HepG2 (cell line): ENCODE measurements at regions not wholly inside any gene's neighbourhood (a gene's known extent, or its start where the extent isn't known, plus 50 kb on each side); places are given as distances from the start of the nearest gene placed in this dataset.

Experiments
- ATAC-seq: fragments of 200-7000 bp; cut with Tn5 transposase; 3 replicates; pipeline ENCODE4 v1.9.1; 2020; ENCODE audit warnings: mild to moderate bottlenecking, moderate library complexity
- BruUV-seq: library from RNA; stranded (reverse); fragments of 400-500 nt; replicated peaks from 2 replicates; lab custom pipeline; 2021; lab: Mats Ljungman, UMichigan
- CTCF ChIA-PET: fragments of 300-600 bp; formaldehyde crosslinking; extraction: SDS; loops from one replicate; lab custom pipeline; 2021; ENCODE audit warnings: low total read pairs, inconsistent platforms, low intra/inter-chr PET ratio; lab: Yijun Ruan, JAX
- POLR2A ChIA-PET: fragments of 350-600 bp; sonication (Branson Sonifier 250); formaldehyde crosslinking; loops from one replicate; lab custom pipeline; 2020; ENCODE audit warnings: antibody characterized with exemption, inconsistent platforms; lab: Yijun Ruan, JAX
- DNase-seq: peaks from one replicate; pipeline ENCODE4 v3.0.0-alpha.2; 2015; ENCODE audit warnings: low spot score
- FAIRE-seq: peaks from 3 replicates; lab custom pipeline; 2011; peaks lifted over from hg19 to GRCh38; lab: Jason Lieb, UNC
- H2AFZ ChIP-seq: one replicate; pipeline ENCODE4 v1.6.1; 2011; ENCODE audit warnings: low read length, inconsistent platforms
- H3K27ac ChIP-seq: fragments of 300-600 bp; 3 replicates; pipeline ENCODE4 v1.8.0; 2011; ENCODE audit warnings: mixed run types, mild to moderate bottlenecking, mixed read lengths, low read length, inconsistent platforms; ENCODE audit not compliant: insufficient read depth; ENCODE audit errors: extremely low read length
- H3K27me3 ChIP-seq, 2 experiments: fragments of 200-600 bp in 1 of 2; 2 replicates in 1 of 2; 3 replicates in 1 of 2; pipeline versions ENCODE4 v1.6.0 to v1.8.0; 2011; ENCODE audit warnings: low read length in 2 of 2, mild to moderate bottlenecking in 2 of 2, moderate library complexity in 2 of 2, inconsistent platforms in 1 of 2; ENCODE audit not compliant: insufficient read depth in 2 of 2, control insufficient read depth in 1 of 2
- H3K36me3 ChIP-seq, 2 experiments: fragments of 200-600 bp in 1 of 2; replicated peaks in 1 of 2; 2 replicates in 1 of 2; 3 replicates in 1 of 2; pipeline versions ENCODE4 v1.5.1 to v1.8.0; 2011; ENCODE audit warnings: low read length in 2 of 2, inconsistent platforms in 1 of 2; ENCODE audit not compliant: insufficient read depth in 2 of 2, control insufficient read depth in 1 of 2
- H3K4me1 ChIP-seq: 2 replicates; pipeline ENCODE4 v1.5.1; 2012; ENCODE audit warnings: low read length, inconsistent platforms; ENCODE audit not compliant: insufficient read depth
- H3K4me2 ChIP-seq: 2 replicates; pipeline ENCODE4 v1.6.0; 2011; ENCODE audit warnings: low read depth, low read length, inconsistent platforms
- H3K4me3 ChIP-seq, 3 experiments: fragments of 200-600 bp in 1 of 3; sonication (generic), shearing (Covaris generic) in 1 of 3; replicated peaks in 1 of 3; 2 replicates each; pipeline ENCODE4 v1.5.1; 2011 to 2016; ENCODE audit warnings: low read length in 3 of 3, inconsistent platforms in 2 of 3, low read depth in 2 of 3, mild to moderate bottlenecking in 2 of 3, control low read depth in 1 of 3, mixed read lengths in 1 of 3; ENCODE audit not compliant: insufficient read depth in 1 of 3
- H3K79me2 ChIP-seq: one replicate; pipeline ENCODE4 v1.6.1; 2011; ENCODE audit warnings: low read length, inconsistent platforms; ENCODE audit not compliant: insufficient read depth
- H3K9ac ChIP-seq: 2 replicates; pipeline ENCODE4 v1.6.0; 2011; ENCODE audit warnings: mild to moderate bottlenecking, low read depth, low read length, inconsistent platforms; ENCODE audit not compliant: insufficient read depth
- H3K9me3 ChIP-seq: 2 replicates; pipeline ENCODE4 v1.5.1; 2012; ENCODE audit warnings: mild to moderate bottlenecking, low read length
- H4K20me1 ChIP-seq: 2 replicates; pipeline ENCODE4 v1.6.0; 2011; ENCODE audit warnings: inconsistent platforms, mild to moderate bottlenecking, low read length, moderate library complexity; ENCODE audit not compliant: insufficient read depth
- ATF7 ChIP-seq, 2 experiments: fragments of 450-650 bp in 1 of 2; sonication (generic) in 1 of 2; formaldehyde crosslinking in 1 of 2; IDR thresholded peaks; 2 replicates each; pipeline versions ENCODE4 v1.4.0 to v1.6.1; 2016 to 2020; ENCODE audit warnings: antibody characterized with exemption in 1 of 2, mild to moderate bottlenecking in 1 of 2, missing genetic modification reagents in 1 of 2
- KLF15 ChIP-seq: sonication (generic); formaldehyde crosslinking; IDR thresholded peaks from 2 replicates; pipeline ENCODE4 v1.8.1; 2023; ENCODE audit warnings: borderline replicate concordance, mild to moderate bottlenecking, inconsistent platforms, missing genetic modification reagents, mixed read lengths
- NR1H2 ChIP-seq: sonication (generic); formaldehyde crosslinking; IDR thresholded peaks from 2 replicates; pipeline ENCODE4 v1.8.1; 2022; ENCODE audit warnings: low read depth, missing genetic modification reagents, borderline replicate concordance
- PCBP2 ChIP-seq: fragments of 200-400 bp; formaldehyde crosslinking; optimal IDR thresholded peaks from 2 replicates; pipeline ENCODE3; 2018; ENCODE audit warnings: low read length, low read depth; ENCODE audit not compliant: poor library complexity, severe bottlenecking
- SNAPC5 ChIP-seq: sonication (generic); formaldehyde crosslinking; IDR thresholded peaks from 2 replicates; pipeline ENCODE4 v1.8.1; 2023; ENCODE audit warnings: mild to moderate bottlenecking, missing genetic modification reagents, borderline replicate concordance
- ZBTB10 ChIP-seq: sonication (generic); formaldehyde crosslinking; IDR thresholded peaks from 2 replicates; pipeline ENCODE4 v1.4.0; 2020; ENCODE audit warnings: missing genetic modification reagents, borderline replicate concordance
- ZBTB21 ChIP-seq: sonication (generic); formaldehyde crosslinking; IDR thresholded peaks from 2 replicates; pipeline ENCODE4 v1.4.0; 2020; ENCODE audit warnings: missing genetic modification reagents
- ZNF138 ChIP-seq: sonication (generic); formaldehyde crosslinking; IDR thresholded peaks from 2 replicates; pipeline ENCODE4 v1.5.0; 2020; ENCODE audit warnings: mild to moderate bottlenecking, low read depth, missing genetic modification reagents
- ZNF362 ChIP-seq: sonication (generic); formaldehyde crosslinking; IDR thresholded peaks from 2 replicates; pipeline ENCODE4 v1.4.0; 2020; ENCODE audit warnings: missing genetic modification reagents, mild to moderate bottlenecking, borderline replicate concordance
- ZNF501 ChIP-seq: sonication (generic); formaldehyde crosslinking; IDR thresholded peaks from 2 replicates; pipeline ENCODE4 v1.5.1; 2020; ENCODE audit warnings: mild to moderate bottlenecking, moderate library complexity, missing genetic modification reagents
- ZNF547 ChIP-seq: sonication (generic); formaldehyde crosslinking; IDR thresholded peaks from 2 replicates; pipeline ENCODE4 v1.5.1; 2020; ENCODE audit warnings: mild to moderate bottlenecking, missing genetic modification reagents
- ZNF569 ChIP-seq: sonication (generic); formaldehyde crosslinking; IDR thresholded peaks from 2 replicates; pipeline ENCODE4 v1.5.0; 2020; ENCODE audit warnings: mild to moderate bottlenecking, missing genetic modification reagents, moderate library complexity, borderline replicate concordance
- ZNF652 ChIP-seq: IDR thresholded peaks from 2 replicates; pipeline ENCODE4 v1.6.1; 2016; ENCODE audit warnings: low read depth, borderline replicate concordance
- in situ Hi-C: cut with HindIII; loops from 2 replicates; pipeline ENCODE4 v1.10.0; 2017; ENCODE audit warnings: low pct_unique_long_range_greater_than_20kb; ENCODE audit not compliant: extremely low pct_ligation_motif_present
- intact Hi-C: fragments of 100-400 bp; cut with micrococcal nuclease; formaldehyde crosslinking; loops from one replicate; pipeline ENCODE4 v1.10.0; 2022; ENCODE audit not compliant: unreplicated experiment

GRCh38 chr10:121108051-121108450 lies 256.9 kb downstream of the WDR11 start (continued):
- TF ChIP-seq ZNF362 (CRISPR knock-in tag) (no peak), ZNF569 (CRISPR knock-in tag) (no peak), SNAPC5 (CRISPR knock-in tag) (no peak), KLF15 (no peak), ZBTB10 (CRISPR knock-in tag) (no peak), PCBP2 (no peak), ZNF138 (CRISPR knock-in tag) (no peak)

GRCh38 chr10:121110369-121110768 lies 259.2 kb downstream of the WDR11 start:
- Histone ChIP-seq H4K20me1 (no peaks in the 10 kb centered on the region), H3K79me2 (no peaks in the 10 kb centered on the region), H3K9me3 (no peaks in the 10 kb centered on the region), H2AFZ (no peak overlapping the region), H3K36me3 (no peaks in the 10 kb centered on the region), H3K4me2 (no peak overlapping the region), H3K27me3 (no peaks in the 10 kb centered on the region), H3K9ac (no peak overlapping the region), H3K27ac (no peak overlapping the region), H3K4me1 (no peaks in the 10 kb centered on the region), H3K4me3 (no peak overlapping the region)
- intact Hi-C loops = no loop called here
- TF ChIP-seq NR1H2 (CRISPR knock-in tag) = no peak
- TF ChIP-seq ATF7 (IDR thresholded peaks at IDR 0.05) = no peak
- TF ChIP-seq ATF7 (CRISPR knock-in tag; IDR thresholded peaks at IDR 0.05) = no peak
- TF ChIP-seq ZNF547 (CRISPR knock-in tag) = no peak
- TF ChIP-seq ZBTB21 (CRISPR knock-in tag) = no peak
- no peak for TF ChIP-seq ZNF501 (CRISPR knock-in tag)
- TF ChIP-seq ZNF652 (CRISPR knock-in tag) = no peak
- DNase-seq (no peak), ATAC-seq (no peak), FAIRE-seq (no peak)
- in situ Hi-C loops = no loop called here
- ChIA-PET POLR2A (no interaction called here), CTCF (no interaction called here)
- no TSS peak for BruUV-seq
